ENCODE measurements at regions not wholly inside any gene's neighbourhood (a gene's known extent, or its start where the extent isn't known, plus 50 kb on each side); places are given as distances from the start of the nearest gene placed in this dataset.

- TF ChIP-seq EZH2 (IDR thresholded peaks at IDR 0.05; ENCODE audit: low read length, missing control alignments) = no peak
- no peak for TF ChIP-seq CTCF (conservative IDR thresholded peaks at IDR 0.05 in 1 of 2, IDR thresholded peaks at IDR 0.05 in 1 of 2; ENCODE audit: low read depth in 1 of 2, low read length in 2 of 2)
Observed at GRCh38 chr6:51005779-51006178, 187.1 kb downstream of the TFAP2B start.
